Daoy (cell line): ENCODE measurements at regions not wholly inside any gene's neighbourhood (a gene's known extent, or its start where the extent isn't known, plus 50 kb on each side); places are given as distances from the start of the nearest gene placed in this dataset.
"Not testable (repeated sequence)": the region's sequence is repeated elsewhere in the genome, so short reads cannot be mapped to it uniquely, and the experiment has no call there.

Experiments used
- DNase-seq: peaks from one replicate; pipeline ENCODE4 v3.0.0-alpha.2; 2015; ENCODE audit warnings: low read depth

DNA sequence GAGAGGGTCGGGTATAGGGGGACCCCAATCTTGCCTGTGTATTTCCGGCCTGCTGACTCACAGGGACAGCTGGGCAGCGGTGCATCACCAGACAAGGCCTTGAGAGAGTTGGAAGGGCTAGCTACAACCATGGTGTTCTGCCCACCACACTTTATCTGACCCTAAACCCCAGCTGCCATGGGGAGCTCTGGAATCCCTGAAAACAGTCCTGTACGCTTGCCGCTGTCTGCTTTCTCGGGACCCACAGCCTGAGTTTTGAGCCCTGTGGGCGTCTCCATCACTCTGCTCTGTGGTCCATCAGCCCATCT, 100.4 kb upstream of the GSE1 start:
- no peak for DNase-seq

DNA sequence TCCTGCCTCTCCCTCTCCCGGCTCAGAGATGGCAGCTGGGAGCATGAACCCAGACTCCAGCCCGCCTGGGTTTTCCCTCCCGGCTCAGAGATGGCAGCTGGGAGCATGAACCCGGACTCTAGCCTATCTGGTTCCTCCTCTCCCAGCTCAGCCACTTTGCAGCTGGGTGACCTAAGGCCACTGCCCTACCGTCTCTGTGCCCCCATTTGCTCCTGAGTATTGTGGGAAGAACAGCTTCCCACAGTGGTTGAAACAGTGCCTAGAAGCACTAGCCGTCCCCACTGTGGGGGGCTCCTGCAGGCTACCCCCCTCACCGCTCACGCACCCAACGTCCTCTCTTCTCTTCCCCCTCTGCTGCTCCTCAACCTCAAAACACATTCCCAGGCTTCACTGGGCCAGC, 99.9 kb upstream of the GSE1 start:
- DNase-seq = no peak

DNA sequence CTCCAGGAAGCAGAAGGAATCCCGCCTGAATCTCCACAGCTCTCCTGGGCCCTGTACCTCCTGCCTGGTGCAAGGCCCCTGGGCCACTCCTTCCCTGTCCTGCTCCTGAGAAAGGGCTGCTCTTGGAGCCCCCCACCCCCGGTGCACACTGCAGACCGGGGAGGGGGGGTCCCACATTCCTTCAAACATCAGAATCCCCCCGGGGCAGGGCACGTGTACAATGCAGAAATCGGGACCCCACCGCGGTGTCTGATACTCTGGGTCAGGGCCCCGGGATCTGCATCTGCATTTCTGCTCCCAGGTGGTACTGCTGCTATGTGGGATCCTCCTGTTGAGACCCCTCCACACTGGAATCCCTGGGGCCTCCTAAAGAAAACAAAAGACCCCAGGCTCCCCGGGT, 99.5 kb upstream of the GSE1 start:
- DNase-seq = no peak

DNA sequence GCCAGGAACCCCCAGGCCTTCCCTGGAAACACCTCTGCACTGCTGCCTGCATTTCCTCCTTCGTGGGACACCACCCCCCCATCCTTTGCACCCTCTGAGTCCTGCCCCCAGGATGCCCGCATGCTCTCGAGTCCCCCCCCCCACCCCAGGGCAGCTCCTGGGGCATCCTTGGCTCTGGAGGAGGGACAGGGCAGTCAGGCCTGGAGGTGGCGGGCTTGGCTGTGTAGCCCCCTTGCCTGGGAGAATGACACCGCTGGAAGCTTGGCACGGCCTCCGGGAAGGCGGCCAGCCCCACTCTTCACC, 98.9 kb upstream of the GSE1 start:
- DNase-seq = no peak

DNA sequence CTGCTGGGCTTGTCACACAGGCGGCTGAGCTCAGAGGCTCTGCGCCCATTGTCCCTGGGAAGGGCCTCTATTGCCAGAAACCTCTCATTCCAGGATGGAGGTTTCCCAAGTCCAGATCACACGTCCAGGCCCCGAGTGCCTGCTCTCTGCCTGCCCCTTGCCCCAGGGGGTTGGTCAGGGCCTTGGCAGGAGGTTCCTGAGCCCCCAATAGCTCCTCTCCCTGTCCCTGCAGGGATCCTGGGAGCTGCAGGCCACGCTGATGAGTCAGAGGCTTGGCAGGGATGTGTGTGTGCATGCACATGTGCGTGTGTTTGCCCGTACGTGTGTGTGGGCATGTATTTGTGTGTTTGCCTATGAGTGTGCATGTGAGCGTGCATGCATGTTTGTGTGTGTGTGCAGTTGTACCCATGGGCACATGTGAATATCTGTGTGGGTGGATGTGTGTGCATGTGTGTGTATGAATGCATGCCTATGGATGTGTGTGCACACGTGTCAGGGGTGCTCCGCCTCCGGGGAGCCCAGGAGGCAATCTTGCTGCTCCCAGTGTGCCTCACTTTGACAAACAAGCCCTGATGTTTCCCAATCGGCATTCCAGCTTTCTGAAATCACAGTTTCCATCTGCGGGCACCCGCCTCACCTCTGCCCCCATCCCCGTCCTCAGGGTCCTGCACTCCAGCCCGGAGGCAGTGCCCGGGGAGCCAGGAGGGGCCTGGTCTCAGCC, 98.4 kb upstream of the GSE1 start:
- DNase-seq = peak; percentile 92

DNA sequence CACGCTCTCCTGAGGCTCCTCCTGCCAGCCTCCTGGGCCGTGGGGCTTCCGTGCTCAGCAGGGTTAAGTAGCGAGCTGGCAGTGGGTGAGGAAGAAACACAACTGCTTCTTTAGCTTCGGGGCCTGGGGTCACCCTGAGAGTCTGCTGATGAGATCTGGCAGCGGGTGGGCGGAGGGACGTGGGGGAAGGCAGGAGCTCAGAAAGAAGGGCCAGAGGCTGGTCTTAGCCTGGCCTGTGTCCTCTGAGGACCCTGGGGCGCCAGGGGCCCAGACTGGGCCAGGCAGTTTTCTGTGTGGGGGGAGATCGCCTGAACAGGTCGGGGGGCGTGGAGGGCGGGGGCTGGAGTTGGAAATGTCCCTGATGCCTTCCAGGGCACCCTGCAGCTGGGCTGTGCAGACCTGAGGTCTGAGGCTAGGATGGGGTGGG, 97.8 kb upstream of the GSE1 start:
- no peak for DNase-seq

DNA sequence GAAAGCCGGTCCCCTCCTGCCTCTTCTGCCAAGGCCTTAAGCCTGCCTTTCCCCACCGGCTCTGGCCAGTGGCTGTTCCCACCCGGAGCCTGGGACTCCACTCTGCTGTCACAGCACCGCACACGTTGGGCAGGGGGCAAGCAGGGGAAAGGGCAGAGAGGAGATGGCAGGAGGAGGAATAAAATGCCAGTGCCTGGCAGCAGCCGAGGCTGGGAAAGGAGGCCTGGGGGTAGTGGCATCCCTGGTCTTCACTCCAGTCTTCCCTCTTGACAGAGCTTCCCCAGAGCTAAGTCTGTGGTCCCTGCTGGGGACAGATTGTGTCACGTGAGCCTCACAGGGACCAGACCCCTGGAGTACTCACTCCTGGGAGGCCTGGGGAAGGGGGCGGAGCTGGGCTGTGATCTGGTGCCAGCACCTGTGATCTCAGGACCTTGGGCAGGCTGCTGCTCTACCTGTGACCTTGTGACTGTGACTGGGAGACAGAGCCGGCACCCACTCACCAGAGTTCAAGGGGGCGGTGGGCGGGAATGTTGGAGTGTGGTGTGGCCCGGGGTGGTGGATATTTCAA, 97.2 kb upstream of the GSE1 start:
- DNase-seq = no peak

DNA sequence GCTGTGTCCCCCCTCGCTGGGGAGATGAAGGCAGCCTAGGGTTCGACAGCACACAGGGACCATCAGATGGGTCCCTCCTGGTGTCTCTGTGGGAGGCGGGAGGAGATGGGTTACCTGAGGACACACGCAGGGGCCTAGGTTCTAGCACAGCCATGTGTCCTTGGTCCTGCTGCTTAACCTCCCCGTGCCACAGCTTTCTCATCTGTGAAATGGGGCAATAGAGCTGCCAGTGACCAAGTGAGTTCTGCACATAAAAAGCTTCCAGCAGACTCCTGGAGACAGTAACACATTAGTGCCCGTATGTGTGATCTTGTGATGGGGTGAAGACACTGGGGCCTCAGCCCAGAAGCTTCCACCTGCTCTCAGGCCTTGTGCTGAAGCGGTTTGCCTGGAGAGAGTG, 96.0 kb upstream of the GSE1 start:
- DNase-seq = no peak

DNA sequence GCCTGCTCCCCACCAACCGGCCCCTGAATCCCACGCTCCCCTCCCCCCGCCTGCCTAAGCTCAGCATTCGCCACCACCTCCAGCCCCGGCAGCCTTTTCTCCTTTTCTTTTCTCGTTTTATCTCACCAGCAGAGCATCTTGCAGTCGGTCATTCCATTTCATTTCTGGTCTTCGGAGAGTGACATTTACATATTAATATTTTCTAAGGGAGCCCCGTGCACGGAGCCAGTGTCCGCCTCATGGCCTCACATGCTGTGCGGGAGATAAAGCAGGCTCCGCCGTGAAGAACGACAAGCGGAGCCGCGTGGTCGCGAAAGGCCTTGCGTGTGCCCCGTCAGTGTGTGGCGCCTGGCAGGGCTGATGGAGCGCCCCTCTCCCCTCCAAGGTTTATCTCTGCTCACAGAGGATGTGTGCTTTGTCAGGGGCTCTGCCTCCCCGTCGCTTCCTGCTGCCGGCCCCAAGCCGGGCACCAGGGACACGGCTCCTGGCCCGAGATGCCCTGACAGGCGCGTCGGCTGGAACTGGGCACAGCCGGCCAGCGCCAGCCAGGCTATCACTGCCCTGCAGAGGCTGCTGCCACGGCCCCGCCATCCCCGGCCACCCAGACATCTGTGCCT, 95.5 kb upstream of the GSE1 start:
- no peak for DNase-seq

DNA sequence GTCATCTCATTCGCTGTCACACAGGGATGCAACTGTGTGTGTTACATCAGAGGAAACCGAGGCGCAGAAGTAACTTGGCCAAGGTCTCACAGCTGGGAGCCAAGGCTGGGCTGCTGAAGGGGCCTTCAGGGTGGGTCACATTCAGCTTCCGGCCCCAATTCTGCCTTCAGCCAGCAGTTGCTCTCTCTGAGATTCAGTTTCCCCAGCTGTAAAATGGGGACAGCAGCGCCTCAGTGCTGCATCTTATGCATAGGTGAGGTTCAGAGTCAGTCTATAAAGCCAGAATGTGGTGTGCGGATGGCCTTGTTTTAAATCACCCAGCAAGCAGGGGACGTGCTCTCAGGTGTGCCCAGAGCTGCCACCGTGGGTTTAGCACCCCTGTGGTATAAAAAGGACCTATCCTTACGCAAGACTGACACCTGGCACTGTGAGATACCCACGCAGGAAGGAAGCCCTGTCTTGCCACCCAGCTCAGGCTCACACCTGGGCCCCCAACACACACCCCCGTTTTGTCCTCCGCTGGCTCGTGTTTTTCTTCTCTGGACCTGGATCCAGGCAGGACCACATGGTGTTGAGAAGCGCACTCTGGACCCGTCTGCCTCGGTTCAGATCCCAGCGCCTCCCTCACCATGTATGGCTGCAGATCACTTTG, 94.6 kb upstream of the GSE1 start:
- DNase-seq = no peak

DNA sequence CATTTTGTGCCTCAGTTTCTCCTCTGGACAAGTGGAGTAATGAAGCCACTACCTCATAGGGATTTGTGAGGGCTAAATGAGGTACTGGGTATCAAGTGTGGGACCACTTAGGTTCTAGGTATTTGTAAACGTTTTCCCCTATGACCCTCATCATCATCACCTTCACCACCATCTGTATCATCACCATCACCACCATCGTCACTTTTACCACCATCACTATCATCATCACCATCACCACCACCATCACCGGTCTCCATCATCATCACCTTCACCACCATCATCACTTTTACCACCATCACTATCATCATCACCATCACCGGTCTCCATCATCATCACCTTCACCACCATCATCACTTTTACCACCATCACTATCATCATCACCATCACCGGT, 94.1 kb upstream of the GSE1 start:
- not testable (repeated sequence) for DNase-seq

DNA sequence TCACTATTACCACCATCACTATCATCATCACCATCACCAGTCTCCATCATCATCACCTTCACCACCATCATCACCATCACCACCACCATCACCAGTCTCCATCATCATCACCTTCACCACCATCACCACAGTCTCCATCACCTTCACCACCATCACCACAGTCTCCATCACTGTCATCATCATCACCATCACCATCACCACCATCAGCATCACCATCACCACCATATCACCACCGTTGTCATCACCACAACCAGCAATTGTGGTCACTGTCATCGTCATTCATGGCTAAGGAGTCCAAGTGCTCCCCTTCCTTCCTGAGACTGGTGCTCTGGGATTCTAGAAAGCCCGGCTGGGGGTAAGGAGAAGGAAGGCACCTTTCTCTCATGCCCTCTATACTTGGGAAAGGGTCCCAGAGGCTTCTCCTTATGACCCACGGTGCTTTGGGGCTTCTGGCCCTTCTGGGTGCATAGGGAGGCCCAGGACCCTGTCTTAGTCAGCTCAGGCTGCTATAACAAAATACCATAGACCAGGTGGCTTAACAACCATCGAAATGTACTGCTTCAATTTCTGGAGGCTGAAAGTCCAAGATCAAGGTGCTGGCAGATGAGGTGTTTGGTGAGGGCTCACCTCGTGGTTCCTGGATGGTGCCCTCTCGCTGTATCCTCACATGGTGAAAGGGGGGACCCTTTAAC, 93.4 kb upstream of the GSE1 start:
- DNase-seq = no peak

DNA sequence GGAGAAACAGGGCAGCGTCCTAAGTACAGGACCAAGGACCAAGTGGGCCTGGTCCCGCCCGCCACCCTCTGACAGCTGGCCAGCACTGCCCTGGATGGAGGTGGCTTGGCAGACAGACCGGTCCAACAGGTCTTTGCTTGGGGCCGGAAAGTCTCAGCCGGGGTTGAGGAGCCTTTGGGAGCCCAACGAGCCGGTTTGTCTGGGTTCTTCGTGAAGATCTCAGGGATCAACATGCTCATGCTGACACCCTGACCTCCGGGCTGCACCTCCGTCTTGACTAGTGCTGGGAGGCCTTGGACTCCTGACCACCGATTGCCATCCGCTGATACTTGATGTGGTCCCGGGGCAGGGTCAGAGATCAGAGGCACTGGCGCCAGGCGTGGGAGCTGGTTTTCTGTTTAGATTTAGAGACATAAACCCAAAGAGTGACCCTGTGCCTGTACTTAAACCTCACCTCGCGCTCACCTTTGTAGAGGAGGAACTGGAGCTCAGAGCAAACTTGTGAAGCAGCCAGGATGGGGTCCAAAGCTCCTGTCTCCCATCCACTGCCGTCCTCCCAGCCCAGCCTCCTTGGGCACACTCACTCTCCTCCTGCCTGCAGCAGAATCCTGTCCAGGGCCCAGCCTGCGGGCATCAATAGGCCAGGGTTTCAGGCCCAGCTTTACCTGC, 92.1 kb upstream of the GSE1 start:
- no peak for DNase-seq

DNA sequence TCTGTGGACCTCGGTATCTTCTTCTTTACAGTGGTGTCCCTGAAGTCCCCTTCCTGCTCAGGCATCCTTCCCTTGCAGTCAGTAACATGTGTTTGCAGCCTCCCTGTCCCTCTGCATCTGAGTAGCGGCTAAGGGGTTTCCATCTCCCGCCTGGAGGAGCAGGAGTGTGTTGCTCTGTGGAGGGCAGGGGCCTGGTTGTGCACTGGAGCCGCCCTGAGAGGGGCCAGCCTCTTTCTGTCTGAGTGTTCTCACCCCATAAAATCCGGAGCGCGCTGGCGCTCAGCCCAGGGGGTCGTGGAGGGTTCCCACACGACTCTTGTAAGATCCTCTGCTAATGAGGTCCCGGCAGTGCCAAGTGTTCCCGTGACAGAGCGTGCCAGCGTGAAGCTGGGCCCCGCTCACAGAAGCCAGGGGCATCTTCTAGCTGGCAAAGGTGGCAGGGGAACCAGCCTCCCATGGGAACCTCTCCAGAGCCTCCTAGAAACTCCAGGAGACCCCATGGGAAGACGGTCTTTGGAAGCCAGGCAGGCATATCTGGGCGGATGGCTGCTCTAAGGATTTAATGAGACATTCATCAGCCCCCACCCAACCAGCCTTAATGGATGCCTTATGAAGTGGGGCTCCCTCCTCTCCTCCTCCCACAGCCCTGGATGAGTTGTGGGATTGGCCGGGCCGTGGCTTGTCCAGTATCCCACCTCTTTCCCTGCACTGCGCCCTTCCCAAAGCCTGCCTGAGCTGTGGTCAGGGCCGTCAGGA, 91.4 kb upstream of the GSE1 start:
- no peak for DNase-seq

DNA sequence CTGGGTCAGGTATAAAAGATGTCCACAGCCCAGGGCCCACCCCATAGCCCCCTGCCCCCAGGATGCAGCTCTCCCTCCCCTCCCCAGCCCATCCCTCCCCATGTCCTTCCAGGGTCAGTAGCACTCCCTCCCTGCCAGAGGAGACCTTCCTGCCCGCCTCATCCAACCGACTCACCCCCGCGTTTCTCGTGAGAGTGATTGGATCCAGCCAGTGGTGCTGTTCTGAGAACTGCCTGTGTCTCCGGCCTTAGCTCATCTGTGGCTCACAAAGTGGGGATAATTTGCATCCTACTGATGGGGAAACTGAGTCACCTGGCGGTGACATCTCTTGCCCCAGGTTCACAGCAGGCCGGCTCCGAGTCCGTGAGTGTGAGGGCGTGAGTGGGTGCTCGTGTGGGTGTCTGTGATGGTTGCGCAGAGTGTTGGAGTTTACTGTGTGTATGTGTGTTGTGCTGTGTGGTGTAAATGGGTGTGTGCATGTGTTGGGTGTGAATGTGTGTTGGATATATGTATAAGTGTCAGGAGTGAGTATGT, 90.7 kb upstream of the GSE1 start:
- no peak for DNase-seq

DNA sequence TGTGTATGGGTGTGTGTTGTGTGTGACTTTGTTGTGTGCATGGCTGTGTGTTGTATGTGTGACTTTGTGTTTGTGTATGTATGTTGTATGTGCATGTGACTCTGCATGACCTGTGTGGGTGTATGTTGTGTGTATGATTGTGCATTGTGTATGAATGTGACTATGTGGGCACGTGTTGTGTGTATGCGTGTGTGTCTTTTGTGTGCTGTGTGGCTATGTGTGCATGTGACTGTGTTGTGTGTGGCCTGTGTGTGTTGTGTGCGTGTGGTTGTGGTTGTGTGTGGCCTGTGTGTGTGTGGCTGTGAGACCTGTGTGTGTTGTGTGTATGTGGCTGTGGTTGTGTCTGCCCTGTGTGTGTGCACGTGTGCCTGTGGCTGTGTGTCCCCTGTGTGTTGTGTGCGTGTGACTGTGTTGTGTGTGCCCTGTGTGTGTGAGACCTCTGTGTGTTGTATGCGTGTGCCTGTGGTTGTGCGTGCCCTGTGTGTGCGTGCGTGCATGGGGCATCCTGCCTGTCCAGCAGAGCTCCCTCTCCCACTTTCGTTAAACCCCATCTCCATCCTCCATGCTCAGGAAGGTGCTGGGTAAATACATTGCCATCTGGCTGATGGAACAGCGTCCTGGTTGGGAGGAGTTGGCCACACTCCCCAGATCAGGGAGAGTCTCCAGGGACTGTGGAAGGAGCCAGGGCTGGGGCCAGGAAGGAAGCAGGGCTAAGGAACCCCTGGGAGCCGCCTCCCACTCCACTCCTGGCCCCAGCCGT, 90.1 kb upstream of the GSE1 start:
- DNase-seq = peak; percentile 73

DNA sequence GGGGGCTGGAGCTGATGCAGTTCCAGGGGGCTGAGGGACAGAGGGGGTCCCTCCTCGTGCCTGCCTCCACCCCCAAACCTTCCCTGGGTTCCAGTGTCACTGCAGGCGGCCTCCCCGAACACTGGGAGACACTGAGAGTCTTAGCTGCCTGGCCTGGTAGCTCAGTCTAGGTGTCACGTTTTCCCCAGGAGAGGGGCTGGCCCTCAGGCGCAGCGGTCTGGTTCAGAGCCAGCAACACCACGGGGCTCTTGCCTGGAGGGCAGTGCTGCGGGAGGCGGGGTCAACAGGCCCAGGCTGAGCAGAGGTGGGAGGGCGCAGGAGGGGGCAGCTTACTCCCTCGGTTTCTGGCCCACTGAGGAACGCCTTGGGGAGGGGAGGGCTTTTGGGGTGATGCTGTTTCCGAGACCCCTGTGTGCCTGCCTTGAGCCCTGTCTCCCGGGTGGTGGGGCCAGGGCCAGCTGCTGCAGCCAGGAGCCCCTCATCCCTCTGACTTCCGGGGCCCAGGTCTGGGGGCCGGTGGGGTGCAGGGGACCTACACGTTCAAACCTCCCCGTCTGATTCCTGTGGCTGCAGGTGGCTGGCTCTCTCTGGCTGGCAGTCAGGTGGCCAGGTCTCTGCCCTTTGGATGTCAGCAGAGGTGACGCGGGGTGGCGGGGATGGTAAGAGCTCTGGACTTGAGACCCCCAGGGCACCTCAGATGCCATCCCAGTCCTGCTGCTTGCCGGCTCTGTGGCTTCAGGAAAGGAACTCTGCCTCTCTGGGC, 89.3 kb upstream of the GSE1 start:
- DNase-seq = peak; percentile 77

DNA sequence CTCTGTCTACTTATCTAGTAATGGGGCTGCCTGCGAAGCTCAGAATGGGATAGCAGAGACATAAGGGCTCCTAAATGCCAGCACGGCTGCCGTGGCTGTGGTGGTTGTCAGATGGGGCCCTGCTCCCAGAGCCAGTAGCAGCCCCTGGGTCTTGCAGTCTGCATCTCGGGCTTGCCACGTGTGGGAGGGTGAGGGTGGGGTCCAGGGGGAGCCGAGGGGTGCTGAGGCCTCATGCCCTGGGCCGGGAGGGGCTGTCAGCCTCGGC, 88.8 kb upstream of the GSE1 start:
- DNase-seq = no peak

DNA sequence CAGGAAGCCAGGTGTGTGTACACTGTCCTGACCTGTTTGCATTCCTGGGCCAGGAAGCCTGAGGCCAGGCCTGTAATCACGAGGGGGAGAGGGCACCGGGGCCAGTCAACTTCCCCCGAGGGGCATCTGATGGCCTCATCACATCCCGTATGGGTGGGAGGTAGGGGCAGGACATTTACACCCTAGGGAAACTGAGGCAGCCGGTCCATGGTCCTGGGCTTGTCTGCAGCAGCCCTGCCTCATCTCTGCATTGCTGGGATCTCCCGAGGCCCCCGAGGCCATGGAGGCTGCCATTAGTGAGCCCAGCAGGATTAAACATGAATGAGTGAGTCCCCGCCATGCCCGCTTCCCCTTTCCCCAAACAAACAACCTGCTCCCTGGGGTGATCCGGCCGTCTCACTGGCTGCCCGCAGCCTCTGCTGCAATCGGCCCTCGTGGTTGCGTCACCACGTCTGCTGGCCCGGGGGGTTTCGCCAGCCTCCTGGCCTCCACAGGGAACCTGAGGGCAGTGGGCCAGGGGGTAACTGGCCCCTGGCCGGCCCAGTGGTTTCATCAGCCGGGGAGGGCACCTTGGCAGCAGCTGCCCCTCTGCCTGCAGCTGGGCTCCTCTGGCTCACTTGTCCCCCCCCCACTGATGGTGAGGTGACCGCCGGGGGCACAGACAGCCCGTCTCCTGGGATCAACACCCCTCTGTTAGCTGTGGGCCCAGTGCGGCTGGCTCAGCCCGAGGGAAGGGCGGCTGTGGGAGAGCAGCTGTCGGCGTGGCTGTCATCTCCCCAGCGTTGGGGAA, 88.3 kb upstream of the GSE1 start:
- peak; percentile 85 for DNase-seq
